K562 (cell line): ENCODE measurements at regions not wholly inside any gene's neighbourhood (a gene's known extent, or its start where the extent isn't known, plus 50 kb on each side); places are given as distances from the start of the nearest gene placed in this dataset.

Experiments used
- ATAC-seq: fragments of 200-7000 bp; cut with Tn5 transposase; 3 replicates; pipeline ENCODE4 v1.9.1; 2020; ENCODE audit warnings: moderate library complexity
- BruUV-seq: library from RNA; stranded (reverse); fragments of 400-500 nt; replicated peaks from 2 replicates; lab custom pipeline; 2021; lab: Mats Ljungman, UMichigan
- CTCF ChIA-PET: fragments of 300-600 bp; formaldehyde crosslinking; extraction: SDS; loops from one replicate; lab custom pipeline; 2021; ENCODE audit warnings: low intra/inter-chr PET ratio; lab: Yijun Ruan, JAX
- POLR2A ChIA-PET: fragments of 300-600, 350-650 bp; sonication (Branson Sonifier 250); formaldehyde crosslinking; extraction: SDS; loops from one replicate; lab custom pipeline; 2021; ENCODE audit warnings: antibody characterized with exemption, inconsistent platforms; lab: Yijun Ruan, JAX
- DNase-seq, 4 experiments: peaks; one replicate each; pipeline versions ENCODE4 v3.0.0 to v3.0.0-alpha.2; 2011 to 2018; ENCODE audit warnings: low spot score in 3 of 4, mixed read lengths in 3 of 4; ENCODE audit errors: extremely low read depth in 1 of 4
- FAIRE-seq: peaks from 2 replicates; lab custom pipeline; 2011; peaks lifted over from hg19 to GRCh38; lab: Jason Lieb, UNC
- H2AFZ ChIP-seq: 2 replicates; pipeline ENCODE4 v1.6.0; 2011; ENCODE audit warnings: low read depth, low read length, control low read depth, inconsistent platforms
- H3K27ac ChIP-seq: fragments of 200-600 bp; 3 replicates; pipeline ENCODE4 v1.8.0; 2011; ENCODE audit warnings: low read depth, mild to moderate bottlenecking, control low read depth, inconsistent platforms, low read length, moderate library complexity, mixed read lengths; ENCODE audit errors: extremely low read depth
- H3K27me3 ChIP-seq, 2 experiments: fragments of 300-600 bp in 1 of 2; 2 replicates in 1 of 2; 3 replicates in 1 of 2; pipeline versions ENCODE4 v1.6.0 to v1.8.0; 2011; ENCODE audit warnings: inconsistent platforms in 2 of 2, low read length in 2 of 2, mild to moderate bottlenecking in 1 of 2, mixed read lengths in 1 of 2, moderate library complexity in 1 of 2; ENCODE audit not compliant: control insufficient read depth in 2 of 2, insufficient read depth in 2 of 2
- H3K36me3 ChIP-seq: fragments of 300-600 bp; 3 replicates; pipeline ENCODE4 v1.8.0; 2011; ENCODE audit warnings: mild to moderate bottlenecking, low read length, inconsistent platforms; ENCODE audit not compliant: control insufficient read depth, insufficient read depth
- H3K4me1 ChIP-seq, 2 experiments: fragments of 200-600 bp in 1 of 2; replicated peaks in 1 of 2; 2 replicates in 1 of 2; 3 replicates in 1 of 2; pipeline versions ENCODE4 v1.5.1 to v1.8.0; 2011; ENCODE audit warnings: inconsistent platforms in 2 of 2, low read length in 2 of 2, mild to moderate bottlenecking in 1 of 2, mixed read lengths in 1 of 2, moderate library complexity in 1 of 2; ENCODE audit not compliant: control insufficient read depth in 2 of 2, insufficient read depth in 2 of 2
- H3K4me2 ChIP-seq: 2 replicates; pipeline ENCODE4 v1.6.1; 2011; ENCODE audit warnings: low read length, control low read depth, inconsistent platforms, mixed read lengths; ENCODE audit not compliant: insufficient read depth
- H3K4me3 ChIP-seq: fragments of 200-600 bp; sonication (generic), shearing (Covaris generic); 2 replicates; pipeline ENCODE4 v1.5.1; 2016; ENCODE audit warnings: control low read depth, inconsistent platforms
- H3K79me2 ChIP-seq: fragments of 200-600 bp; 3 replicates; pipeline ENCODE4 v1.8.0; 2011; ENCODE audit warnings: low read length, inconsistent platforms; ENCODE audit not compliant: control insufficient read depth, insufficient read depth
- H3K9ac ChIP-seq, 2 experiments: 2 replicates each; pipeline versions ENCODE4 v1.6.0 to v1.6.1; 2011; ENCODE audit warnings: low read depth in 2 of 2, low read length in 2 of 2, control low read depth in 1 of 2, inconsistent platforms in 1 of 2, mild to moderate bottlenecking in 1 of 2, mixed read lengths in 1 of 2; ENCODE audit not compliant: insufficient read depth in 1 of 2
- H3K9me1 ChIP-seq: one replicate; pipeline ENCODE4 v1.6.0; 2011; ENCODE audit warnings: inconsistent platforms, mild to moderate bottlenecking, low read length, moderate library complexity; ENCODE audit not compliant: control insufficient read depth, insufficient read depth
- H3K9me3 ChIP-seq: replicated peaks from 2 replicates; pipeline ENCODE4 v1.5.1; 2011; ENCODE audit warnings: low read depth, low read length, inconsistent platforms; ENCODE audit not compliant: control insufficient read depth, insufficient read depth
- H4K20me1 ChIP-seq: replicated peaks from 2 replicates; pipeline ENCODE4 v1.6.1; 2011; ENCODE audit warnings: low read length, inconsistent platforms, mixed read lengths; ENCODE audit not compliant: control insufficient read depth, insufficient read depth
- SIN3A ChIP-seq, 2 experiments: fragments of 150-350 bp in 1 of 2; IDR thresholded peaks; 2 replicates each; pipeline ENCODE4 v1.6.1; 2011 to 2016; ENCODE audit warnings: borderline replicate concordance in 2 of 2, low read depth in 2 of 2, low read length in 2 of 2, mild to moderate bottlenecking in 2 of 2, moderate library complexity in 2 of 2; ENCODE audit not compliant: control insufficient read depth in 1 of 2
- WGBS: fragments of 100-300 bp; shearing (Covaris generic); methylation state at CpG from one replicate; pipeline ENCODE4 v1.1.6; 2016; ENCODE audit warnings: low coverage, mixed read lengths; ENCODE audit not compliant: insufficient coverage; ENCODE audit errors: missing lambda C conversion rate; 5-methylcytosine and 5-hydroxymethylcytosine counted together
- in situ Hi-C: fragments of 300-500 bp; cut with MboI; formaldehyde crosslinking; loops from 4 replicates; pipeline ENCODE4 v1.15.0; 2018; ENCODE audit warnings: inconsistent platforms, mixed read lengths
- intact Hi-C: fragments of 100-400 bp; cut with micrococcal nuclease; formaldehyde crosslinking; loops from 2 replicates; pipeline ENCODE4 v1.14.2; 2022
- TF ChIP-seq, protein P1 (sequence below): fragments of 250-450 bp; sonication (Bioruptor Pico); IDR thresholded peaks from 2 replicates; pipeline ENCODE4 v1.8.0; 2021; ENCODE audit warnings: moderate library complexity, mild to moderate bottlenecking, inconsistent platforms
- TF ChIP-seq, protein P2 (sequence below): fragments of 450-650 bp; formaldehyde crosslinking; IDR thresholded peaks from 2 replicates; pipeline ENCODE4 v1.4.0; 2020; ENCODE audit warnings: mild to moderate bottlenecking, mixed read lengths

DNA sequence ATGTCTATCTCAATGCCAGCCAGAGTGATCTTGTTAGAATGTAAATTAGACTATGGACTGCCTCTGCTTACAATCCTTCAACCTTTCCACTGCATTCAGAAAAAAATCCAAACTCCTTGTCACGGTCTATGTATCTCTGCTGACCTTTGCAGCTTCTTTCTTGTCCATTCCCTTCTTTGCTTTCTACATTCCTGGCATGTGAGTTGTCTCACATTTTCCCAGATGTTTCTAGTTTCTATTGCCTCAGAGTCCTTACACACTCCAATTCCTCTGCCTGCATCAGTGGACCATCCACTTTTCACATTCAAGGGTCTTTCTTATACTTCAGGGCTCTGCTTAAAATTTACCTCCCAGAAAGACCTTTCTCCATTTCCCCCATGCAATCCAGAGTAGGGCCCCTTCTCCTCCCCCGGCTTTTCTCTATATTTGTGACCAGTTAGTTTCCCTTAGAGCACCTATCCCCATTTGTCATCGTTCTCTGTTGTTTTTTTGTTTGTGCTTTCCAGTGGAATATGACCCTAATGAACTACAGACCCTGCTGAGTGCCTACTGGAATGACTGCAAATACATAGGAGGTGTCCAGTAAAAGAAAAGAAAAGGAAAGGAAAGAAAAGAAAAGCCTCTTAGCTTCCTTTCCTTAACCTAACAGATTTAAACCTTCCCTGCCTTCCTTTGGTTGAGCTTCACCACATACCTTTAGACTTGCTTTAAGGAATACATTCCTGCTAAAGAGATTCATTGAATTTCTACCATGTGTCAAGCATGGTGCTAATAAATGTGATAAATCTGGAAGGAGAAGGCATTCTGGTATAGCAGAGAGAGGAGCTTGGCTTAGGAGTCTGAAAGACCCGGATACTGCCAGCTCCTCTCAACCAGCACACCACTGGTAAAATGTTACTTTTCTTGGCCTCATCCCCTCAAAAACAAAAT, 102.0 kb downstream of the DIRAS3 start:
- H3K9me3 ChIP-seq, result no peaks in the 10 kb centered on the region
- H3K79me2 ChIP-seq, result no peaks in the 10 kb centered on the region
- no peak overlapping the region for H3K4me2 ChIP-seq
- ATAC-seq, result no peak
- no peaks in the 10 kb centered on the region; a peak in 1 of 5 replicates for H3K4me1 ChIP-seq
- WGBS, result 18% methylated on average over 4 of the region's 4 CpGs
- DNase-seq, result no peak
- BruUV-seq, result no TSS peak
- in situ Hi-C loops, result no loop called here
- FAIRE-seq, result no peak
- intact Hi-C loops, result no loop called here
- no peak overlapping the region; the same call in 1 of the 2 replicates for H2AFZ ChIP-seq
- H3K27me3 ChIP-seq, result peaks cover 0 to 11% of the 10 kb centered on the region in 2 experiments; a peak in 4 of 5 replicates
- H3K27ac ChIP-seq, result no peak overlapping the region
- POLR2A ChIA-PET, result interaction anchor here (0.5 to 0.9 kb wide), 2 partner anchors 9 to 214 kb away, joined by 4 to 5 read pairs; no protein-coding TSS in a partner anchor
- TF ChIP-seq, protein P1, sequence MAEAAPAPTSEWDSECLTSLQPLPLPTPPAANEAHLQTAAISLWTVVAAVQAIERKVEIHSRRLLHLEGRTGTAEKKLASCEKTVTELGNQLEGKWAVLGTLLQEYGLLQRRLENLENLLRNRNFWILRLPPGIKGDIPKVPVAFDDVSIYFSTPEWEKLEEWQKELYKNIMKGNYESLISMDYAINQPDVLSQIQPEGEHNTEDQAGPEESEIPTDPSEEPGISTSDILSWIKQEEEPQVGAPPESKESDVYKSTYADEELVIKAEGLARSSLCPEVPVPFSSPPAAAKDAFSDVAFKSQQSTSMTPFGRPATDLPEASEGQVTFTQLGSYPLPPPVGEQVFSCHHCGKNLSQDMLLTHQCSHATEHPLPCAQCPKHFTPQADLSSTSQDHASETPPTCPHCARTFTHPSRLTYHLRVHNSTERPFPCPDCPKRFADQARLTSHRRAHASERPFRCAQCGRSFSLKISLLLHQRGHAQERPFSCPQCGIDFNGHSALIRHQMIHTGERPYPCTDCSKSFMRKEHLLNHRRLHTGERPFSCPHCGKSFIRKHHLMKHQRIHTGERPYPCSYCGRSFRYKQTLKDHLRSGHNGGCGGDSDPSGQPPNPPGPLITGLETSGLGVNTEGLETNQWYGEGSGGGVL (CRISPR knock-in tag), result no peak
- TF ChIP-seq SIN3A (IDR thresholded peaks at IDR 0.05; ENCODE audit: borderline replicate concordance in 2 of 2, control insufficient read depth in 1 of 2, low read depth in 2 of 2, low read length in 2 of 2), result no peak
- TF ChIP-seq, protein P2, sequence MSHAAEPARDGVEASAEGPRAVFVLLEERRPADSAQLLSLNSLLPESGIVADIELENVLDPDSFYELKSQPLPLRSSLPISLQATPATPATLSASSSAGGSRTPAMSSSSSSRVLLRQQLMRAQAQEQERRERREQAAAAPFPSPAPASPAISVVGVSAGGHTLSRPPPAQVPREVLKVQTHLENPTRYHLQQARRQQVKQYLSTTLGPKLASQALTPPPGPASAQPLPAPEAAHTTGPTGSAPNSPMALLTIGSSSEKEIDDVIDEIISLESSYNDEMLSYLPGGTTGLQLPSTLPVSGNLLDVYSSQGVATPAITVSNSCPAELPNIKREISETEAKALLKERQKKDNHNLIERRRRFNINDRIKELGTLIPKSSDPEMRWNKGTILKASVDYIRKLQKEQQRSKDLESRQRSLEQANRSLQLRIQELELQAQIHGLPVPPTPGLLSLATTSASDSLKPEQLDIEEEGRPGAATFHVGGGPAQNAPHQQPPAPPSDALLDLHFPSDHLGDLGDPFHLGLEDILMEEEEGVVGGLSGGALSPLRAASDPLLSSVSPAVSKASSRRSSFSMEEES (CRISPR knock-in tag), result no peak
- no peak overlapping the region for H3K4me3 ChIP-seq
- no peaks in the 10 kb centered on the region for H3K36me3 ChIP-seq
- no peak overlapping the region for H3K9ac ChIP-seq
- H4K20me1 ChIP-seq, result no peaks in the 10 kb centered on the region
- no peaks in the 10 kb centered on the region for H3K9me1 ChIP-seq
- CTCF ChIA-PET, result no interaction called here
